H7 (cell line): ENCODE measurements at regions not wholly inside any gene's neighbourhood (a gene's known extent, or its start where the extent isn't known, plus 50 kb on each side); places are given as distances from the start of the nearest gene placed in this dataset.

Source experiments
- DNase-seq: peaks from one replicate; pipeline ENCODE4 v3.0.0; 2012
- H3K27me3 ChIP-seq: 2 replicates; pipeline ENCODE4 v1.6.0; 2011; ENCODE audit warnings: mild to moderate bottlenecking, low read length; ENCODE audit not compliant: control insufficient read depth, insufficient read depth
- H3K36me3 ChIP-seq: replicated peaks from 2 replicates; pipeline ENCODE4 v1.5.1; 2011; ENCODE audit warnings: low read length; ENCODE audit not compliant: control insufficient read depth, insufficient read depth
- H3K4me3 ChIP-seq: 2 replicates; pipeline ENCODE4 v1.5.1; 2011; ENCODE audit warnings: low read depth, mild to moderate bottlenecking, control low read depth, low read length, moderate library complexity; ENCODE audit not compliant: insufficient read depth

- DNase-seq, result no peak
- Histone ChIP-seq H3K4me3 (no peak overlapping the region), H3K36me3 (no peaks in the 10 kb centered on the region), H3K27me3 (no peaks in the 10 kb centered on the region; the same call in 1 of the 2 replicates)
Observed at GRCh38 chr10:62735464-62736167, 68.9 kb upstream of the ADO start.

- H3K36me3 ChIP-seq, result no peaks in the 10 kb centered on the region
- no peak overlapping the region for H3K4me3 ChIP-seq
- no peaks in the 10 kb centered on the region; the same call in 1 of the 2 replicates for H3K27me3 ChIP-seq
- DNase-seq, result no peak
Observed at GRCh38 chr10:62736168-62736546, 68.4 kb upstream of the ADO start.

GRCh38 chr10:62738916-62739315 is 65.6 kb upstream of the ADO start:
- DNase-seq, result no peak
- H3K4me3 ChIP-seq, result no peak overlapping the region
- H3K36me3 ChIP-seq, result no peaks in the 10 kb centered on the region
- H3K27me3 ChIP-seq, result no peaks in the 10 kb centered on the region; the same call in 1 of the 2 replicates

- Histone ChIP-seq H3K4me3 (no peak overlapping the region), H3K27me3 (no peaks in the 10 kb centered on the region; the same call in 1 of the 2 replicates), H3K36me3 (no peaks in the 10 kb centered on the region)
- DNase-seq, result no peak
Observed at GRCh38 chr10:62740885-62741745, 63.4 kb upstream of the ADO start.

GRCh38 chr10:62741996-62742395 is 62.5 kb upstream of the ADO start:
- Histone ChIP-seq H3K4me3 (no peak overlapping the region), H3K27me3 (no peaks in the 10 kb centered on the region), H3K36me3 (no peaks in the 10 kb centered on the region)
- DNase-seq, result no peak

- H3K36me3 ChIP-seq, result no peaks in the 10 kb centered on the region
- no peak for DNase-seq
- H3K27me3 ChIP-seq, result no peaks in the 10 kb centered on the region
- H3K4me3 ChIP-seq, result no peak overlapping the region
Observed at GRCh38 chr10:62742536-62743061, 61.9 kb upstream of the ADO start.

- Histone ChIP-seq H3K36me3 (no peaks in the 10 kb centered on the region), H3K4me3 (no peak overlapping the region), H3K27me3 (no peaks in the 10 kb centered on the region)
- DNase-seq, result no peak
Observed at GRCh38 chr10:62744136-62744535, 60.4 kb upstream of the ADO start.

- DNase-seq, result no peak
- Histone ChIP-seq H3K4me3 (no peak overlapping the region), H3K27me3 (no peaks in the 10 kb centered on the region), H3K36me3 (no peaks in the 10 kb centered on the region)
Observed at GRCh38 chr10:62745581-62745980, 58.9 kb upstream of the ADO start.

GRCh38 chr10:62746951-62747729 is 57.4 kb upstream of the ADO start:
- no peak for DNase-seq
- no peaks in the 10 kb centered on the region for H3K27me3 ChIP-seq
- no peak overlapping the region for H3K4me3 ChIP-seq
- no peaks in the 10 kb centered on the region for H3K36me3 ChIP-seq

GRCh38 chr10:62748386-62748785 is 56.1 kb upstream of the ADO start:
- DNase-seq, result no peak
- Histone ChIP-seq H3K4me3 (no peak overlapping the region), H3K27me3 (no peaks in the 10 kb centered on the region), H3K36me3 (no peaks in the 10 kb centered on the region)

- H3K27me3 ChIP-seq, result no peaks in the 10 kb centered on the region
- no peak overlapping the region for H3K4me3 ChIP-seq
- DNase-seq, result no peak
- H3K36me3 ChIP-seq, result no peaks in the 10 kb centered on the region
Observed at GRCh38 chr10:62749093-62749683, 55.3 kb upstream of the ADO start.
